Skeletal muscle tissue (tissue), 3 donors: ENCODE measurements at regions not wholly inside any gene's neighbourhood (a gene's known extent, or its start where the extent isn't known, plus 50 kb on each side); places are given as distances from the start of the nearest gene placed in this dataset.

Experiments used
- H3K27ac ChIP-seq: one replicate; pipeline ENCODE4 v1.7.0; 2013; ENCODE audit warnings: mild to moderate bottlenecking, low read depth, low read length, inconsistent platforms
- H3K27me3 ChIP-seq, 3 donors: one replicate each; pipeline ENCODE4 v1.7.0; 2013; ENCODE audit warnings: low read length in 3 of 3; ENCODE audit not compliant: control insufficient read depth in 3 of 3, insufficient read depth in 3 of 3
- H3K36me3 ChIP-seq, 3 donors: one replicate each; pipeline ENCODE4 v1.7.0; 2013; ENCODE audit warnings: low read length in 3 of 3; ENCODE audit not compliant: control insufficient read depth in 3 of 3, insufficient read depth in 3 of 3
- H3K4me1 ChIP-seq, 3 donors: one replicate each; pipeline ENCODE4 v1.7.0; 2013; ENCODE audit warnings: low read length in 3 of 3, mild to moderate bottlenecking in 3 of 3; ENCODE audit not compliant: control insufficient read depth in 3 of 3, insufficient read depth in 3 of 3
- H3K4me3 ChIP-seq, 3 donors: one replicate each; pipeline ENCODE4 v1.7.0; 2013; ENCODE audit warnings: low read length in 3 of 3
- H3K9ac ChIP-seq, 3 donors: one replicate each; pipeline ENCODE4 v1.7.0; 2013; ENCODE audit warnings: low read length in 3 of 3, mild to moderate bottlenecking in 3 of 3, moderate library complexity in 2 of 3, low read depth in 1 of 3
- H3K9me3 ChIP-seq, 3 donors: one replicate each; pipeline ENCODE4 v1.7.0; 2013; ENCODE audit warnings: low read length in 3 of 3; ENCODE audit not compliant: control insufficient read depth in 3 of 3
- donor health status: Osteomylitis.

DNA sequence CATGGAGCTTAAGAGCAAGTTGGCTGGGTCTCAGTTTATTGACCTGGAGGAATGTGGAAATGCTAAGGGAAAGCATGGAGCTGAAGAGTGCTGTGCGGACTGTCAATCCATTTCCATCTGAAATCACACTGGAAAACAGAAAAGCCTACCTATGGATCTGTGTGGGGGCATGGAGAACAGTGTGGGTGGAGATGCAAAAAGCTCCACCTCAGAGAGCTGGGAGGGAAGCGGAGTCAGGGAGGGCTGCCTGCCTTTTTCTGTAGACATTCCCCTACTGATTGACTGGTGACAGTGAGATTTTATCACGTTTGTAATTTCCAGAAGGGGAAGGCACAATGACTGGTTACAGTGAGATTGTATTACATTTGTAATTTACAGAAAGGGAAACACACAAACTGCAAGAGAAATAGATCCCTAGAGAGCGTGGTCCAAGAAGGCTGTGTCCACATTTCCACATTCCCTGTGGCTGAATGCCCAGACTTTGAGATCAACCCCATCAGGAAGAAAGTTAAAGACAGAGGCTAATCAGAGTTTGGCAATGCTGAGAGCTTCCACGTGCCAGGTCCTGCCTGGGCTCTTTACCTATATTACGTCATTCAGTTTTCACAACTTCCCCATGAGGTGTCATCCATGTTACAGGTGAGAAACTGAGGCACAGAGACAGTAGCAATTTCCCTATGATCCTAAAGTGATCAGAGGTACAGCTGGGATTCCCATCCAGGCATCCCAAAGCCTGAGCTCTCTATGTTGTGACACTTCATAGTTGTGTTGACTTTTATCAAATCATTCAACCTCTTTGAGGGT is 67.7 kb upstream of the NSMCE3 start:
- Histone ChIP-seq H3K27me3 (no peaks in the 10 kb centered on the region), H3K36me3 (no peaks in the 10 kb centered on the region), H3K27ac (no peak overlapping the region), H3K9me3 (peaks cover 0 to 2% (median 0%) of the 10 kb centered on the region in 3 donors), H3K4me3 (no peak overlapping the region), H3K4me1 (no peaks in the 10 kb centered on the region), H3K9ac (no peak overlapping the region)

DNA sequence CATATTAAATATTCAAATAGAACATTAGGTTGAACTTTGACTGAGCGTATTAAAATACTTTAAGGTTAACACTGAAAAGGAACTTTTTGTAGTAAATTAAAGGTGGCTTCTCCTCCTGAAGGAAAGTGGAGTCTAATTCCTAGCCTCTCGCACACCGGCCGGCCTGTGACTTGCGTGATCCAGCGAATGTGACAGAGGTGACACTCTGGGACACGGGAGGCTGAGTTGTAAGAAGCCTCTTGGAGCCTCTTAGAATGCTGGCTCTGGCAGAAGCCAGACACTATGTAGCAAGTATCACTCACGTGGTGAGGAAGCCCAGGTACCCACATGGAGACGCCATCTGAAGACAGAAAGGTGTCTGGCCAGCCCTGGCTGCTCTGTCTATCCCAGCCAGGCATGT is 64.9 kb upstream of the NSMCE3 start:
- H3K4me1 ChIP-seq = no peaks in the 10 kb centered on the region
- H3K27me3 ChIP-seq = no peaks in the 10 kb centered on the region
- H3K9me3 ChIP-seq = no peaks in the 10 kb centered on the region
- H3K27ac ChIP-seq = no peak overlapping the region
- H3K9ac ChIP-seq = no peak overlapping the region
- H3K4me3 ChIP-seq = no peak overlapping the region
- no peaks in the 10 kb centered on the region for H3K36me3 ChIP-seq

DNA sequence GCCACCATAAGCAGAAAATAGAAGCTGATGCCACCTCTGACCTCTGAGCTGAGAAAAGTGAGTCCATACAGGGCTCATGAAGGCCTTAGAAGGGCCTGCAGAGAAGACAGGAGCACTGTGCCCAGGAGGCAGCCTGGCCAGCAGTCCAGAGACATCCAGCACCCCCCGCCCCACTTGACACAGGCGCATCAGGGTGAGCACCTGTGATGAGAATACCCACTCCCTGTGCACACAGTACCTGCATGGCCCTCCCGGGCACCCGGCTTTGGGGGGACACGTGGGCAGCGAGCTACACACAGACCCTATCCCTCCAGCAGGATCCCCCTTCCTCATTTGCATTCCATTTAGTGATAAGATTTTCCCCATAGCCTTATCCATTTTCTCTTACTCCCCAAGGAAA is 63.6 kb upstream of the NSMCE3 start:
- H3K27me3 ChIP-seq = no peaks in the 10 kb centered on the region
- H3K4me1 ChIP-seq = no peaks in the 10 kb centered on the region
- no peaks in the 10 kb centered on the region for H3K9me3 ChIP-seq
- H3K4me3 ChIP-seq = no peak overlapping the region
- H3K36me3 ChIP-seq = no peaks in the 10 kb centered on the region
- no peak overlapping the region for H3K9ac ChIP-seq
- no peak overlapping the region for H3K27ac ChIP-seq

DNA sequence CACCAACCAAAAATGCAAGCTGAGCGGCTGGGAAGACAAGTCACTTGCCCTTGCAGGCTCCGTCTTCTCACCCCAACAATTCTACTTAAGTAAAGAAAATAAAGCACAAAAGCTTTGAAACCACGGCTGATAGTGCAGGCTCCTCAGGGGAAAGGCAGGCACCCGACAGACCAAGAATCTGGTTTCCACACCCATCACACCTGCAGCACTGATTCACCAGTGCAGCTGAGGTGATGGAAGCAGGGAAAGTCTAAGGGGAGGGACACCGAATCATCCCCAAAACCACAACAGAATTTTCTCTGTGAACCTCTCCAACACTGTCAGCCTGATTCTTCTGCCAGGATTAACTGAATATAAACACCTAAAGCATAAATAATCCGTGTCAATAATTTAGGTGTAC is 62.0 kb upstream of the NSMCE3 start:
- Histone ChIP-seq H3K36me3 (no peaks in the 10 kb centered on the region), H3K27ac (no peak overlapping the region), H3K27me3 (no peaks in the 10 kb centered on the region), H3K4me1 (no peaks in the 10 kb centered on the region), H3K9ac (no peak overlapping the region), H3K9me3 (no peaks in the 10 kb centered on the region), H3K4me3 (no peak overlapping the region)

DNA sequence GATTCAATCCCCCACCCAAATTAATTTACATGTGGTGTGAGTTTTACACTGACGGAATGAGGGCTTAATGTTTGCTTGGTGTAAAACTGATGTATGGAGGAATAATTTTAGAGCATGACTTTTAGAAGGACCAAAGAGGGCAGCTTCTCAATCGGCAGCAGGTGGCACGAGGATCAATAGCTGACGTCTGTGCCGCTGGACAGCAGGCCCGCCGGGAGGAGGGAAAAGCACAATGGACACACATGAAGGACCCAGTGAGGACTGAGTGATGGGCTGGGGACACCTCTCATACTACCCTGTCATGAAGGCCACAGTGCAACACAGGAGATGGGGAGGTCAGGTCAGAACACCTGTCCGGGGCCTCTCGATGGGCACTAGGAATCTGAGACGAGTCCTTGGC is 61.4 kb upstream of the NSMCE3 start:
- Histone ChIP-seq H3K36me3 (no peaks in the 10 kb centered on the region), H3K27ac (no peak overlapping the region), H3K4me1 (no peaks in the 10 kb centered on the region), H3K9me3 (no peaks in the 10 kb centered on the region), H3K9ac (no peak overlapping the region), H3K4me3 (no peak overlapping the region), H3K27me3 (no peaks in the 10 kb centered on the region)

DNA sequence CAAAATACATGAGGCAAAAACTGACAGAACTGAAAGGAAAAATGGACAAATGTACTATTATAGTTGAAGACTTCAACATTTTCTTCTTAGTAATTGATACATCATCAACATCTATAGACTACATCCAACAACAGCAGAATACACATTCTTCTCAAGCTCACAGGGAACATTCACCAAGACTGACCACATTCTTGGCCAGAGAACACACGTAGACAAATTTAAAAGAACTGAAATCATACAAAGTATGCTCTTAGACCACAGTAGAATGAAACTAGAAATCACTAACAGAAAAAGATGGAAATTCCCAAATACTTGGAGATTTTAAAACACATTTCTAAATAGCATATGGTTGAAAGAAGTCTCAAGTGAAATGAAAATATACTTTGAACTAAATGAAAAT is 55.1 kb upstream of the NSMCE3 start:
- H3K27ac ChIP-seq = no peak overlapping the region
- H3K4me3 ChIP-seq = no peak overlapping the region
- H3K9ac ChIP-seq = no peak overlapping the region
- H3K4me1 ChIP-seq = no peaks in the 10 kb centered on the region
- no peaks in the 10 kb centered on the region for H3K27me3 ChIP-seq
- no peaks in the 10 kb centered on the region for H3K9me3 ChIP-seq
- H3K36me3 ChIP-seq = no peaks in the 10 kb centered on the region

DNA sequence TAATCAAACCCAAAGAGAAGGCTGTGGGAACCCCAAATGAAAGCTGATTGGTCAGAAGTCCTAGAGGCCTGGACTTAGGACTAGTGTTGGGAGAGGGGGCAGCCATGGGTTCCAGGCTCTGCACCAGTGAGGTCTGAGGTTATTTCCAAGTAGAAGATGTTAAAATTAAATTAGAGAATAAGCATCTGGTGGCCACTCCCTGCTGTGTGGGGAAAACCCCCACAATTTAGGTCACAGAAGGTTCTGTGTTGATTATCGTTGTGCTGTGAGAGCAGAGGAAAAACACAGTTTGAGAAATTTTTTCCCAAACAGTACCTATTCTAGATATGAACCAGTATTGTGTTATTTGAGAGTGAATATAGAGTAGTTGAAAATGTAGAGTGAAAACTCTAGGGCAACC is 53.9 kb upstream of the NSMCE3 start:
- Histone ChIP-seq H3K4me1 (no peaks in the 10 kb centered on the region), H3K9me3 (no peaks in the 10 kb centered on the region), H3K9ac (no peak overlapping the region), H3K27me3 (no peaks in the 10 kb centered on the region), H3K36me3 (no peaks in the 10 kb centered on the region), H3K27ac (no peak overlapping the region), H3K4me3 (no peak overlapping the region)

DNA sequence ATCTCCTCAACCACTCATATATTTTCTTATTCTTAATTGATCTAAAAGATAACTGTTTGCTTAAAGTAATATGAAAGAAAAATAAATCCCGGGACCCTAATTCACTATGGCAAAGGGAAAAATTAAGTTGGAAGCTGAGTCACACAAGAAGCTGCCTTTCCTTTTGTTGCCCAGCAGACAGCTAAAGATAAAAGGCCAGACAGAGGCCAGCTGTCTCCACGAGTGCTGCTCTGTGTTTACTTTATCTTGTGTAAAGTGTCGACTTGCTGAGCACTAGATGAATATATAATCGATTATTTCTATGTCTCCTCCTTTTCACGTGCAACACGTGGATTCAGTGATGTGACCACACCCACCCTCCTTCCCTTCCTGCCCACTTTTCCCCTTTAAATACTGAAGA is 52.8 kb upstream of the NSMCE3 start:
- Histone ChIP-seq H3K4me1 (no peaks in the 10 kb centered on the region), H3K36me3 (no peaks in the 10 kb centered on the region), H3K9me3 (no peaks in the 10 kb centered on the region), H3K27me3 (no peaks in the 10 kb centered on the region), H3K9ac (no peak overlapping the region), H3K27ac (no peak overlapping the region), H3K4me3 (no peak overlapping the region)

DNA sequence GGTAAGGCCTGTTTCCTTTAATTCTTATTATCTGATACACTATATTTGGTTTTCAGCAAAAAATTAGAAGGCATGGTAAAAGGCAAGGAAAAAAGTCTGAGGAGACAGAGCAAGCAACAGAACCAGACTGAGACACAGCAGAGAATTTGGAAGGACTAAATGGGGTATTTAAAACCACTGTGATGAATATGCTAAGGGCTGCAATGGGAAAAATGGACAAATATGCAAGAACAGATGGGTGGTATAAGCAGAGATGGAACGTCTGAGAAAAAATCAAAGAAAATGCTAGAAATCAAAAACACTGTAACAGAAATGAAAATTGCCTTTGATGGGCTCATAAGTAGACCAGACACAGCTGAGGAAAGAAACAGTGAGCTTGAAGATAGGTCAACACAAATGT is 50.8 kb upstream of the NSMCE3 start:
- H3K9ac ChIP-seq = no peak overlapping the region
- H3K27ac ChIP-seq = no peak overlapping the region
- H3K36me3 ChIP-seq = no peaks in the 10 kb centered on the region
- no peaks in the 10 kb centered on the region for H3K27me3 ChIP-seq
- no peaks in the 10 kb centered on the region for H3K9me3 ChIP-seq
- no peaks in the 10 kb centered on the region for H3K4me1 ChIP-seq
- no peak overlapping the region for H3K4me3 ChIP-seq

DNA sequence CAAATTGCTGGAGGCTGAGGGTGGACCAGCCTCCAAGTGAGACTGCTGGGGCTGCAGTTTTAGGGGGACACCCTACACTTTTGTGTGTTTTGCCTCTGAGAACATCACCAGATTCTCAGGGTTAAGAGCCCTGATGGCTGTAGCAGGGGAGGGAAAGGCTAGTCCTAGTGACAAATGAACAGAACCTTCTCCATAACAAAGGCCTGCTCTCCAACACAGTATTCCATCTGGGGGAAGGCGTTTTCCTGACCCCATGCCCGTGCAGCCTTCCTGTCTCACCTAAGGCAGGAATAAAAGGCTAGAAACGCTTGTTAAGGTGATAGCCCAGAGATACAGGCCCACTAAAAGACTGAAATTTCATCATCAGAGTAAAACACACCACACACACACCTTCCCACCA is 50.2 kb upstream of the NSMCE3 start:
- Histone ChIP-seq H3K9me3 (no peaks in the 10 kb centered on the region), H3K4me1 (no peaks in the 10 kb centered on the region), H3K27ac (no peak overlapping the region), H3K36me3 (no peaks in the 10 kb centered on the region), H3K27me3 (no peaks in the 10 kb centered on the region), H3K9ac (no peak overlapping the region), H3K4me3 (no peak overlapping the region)
